Hematopoietic multipotent progenitor cell (in vitro differentiated cells): ENCODE measurements at regions not wholly inside any gene's neighbourhood (a gene's known extent, or its start where the extent isn't known, plus 50 kb on each side); places are given as distances from the start of the nearest gene placed in this dataset.
"Not testable (repeated sequence)": the region's sequence is repeated elsewhere in the genome, so short reads cannot be mapped to it uniquely, and the experiment has no call there.

Source experiments
- DNase-seq, 3 donors: peaks; one replicate each; pipeline ENCODE4 v3.0.0-alpha.2; 2011 to 2015; ENCODE audit warnings: low read depth in 2 of 3, low spot score in 2 of 3

- no peak for DNase-seq
Observed at GRCh38 chr6:121896771-121897170, 461.3 kb downstream of the GJA1 start.

GRCh38 chr6:121897337-121897760 lies 461.9 kb downstream of the GJA1 start:
- no peak for DNase-seq

DNA sequence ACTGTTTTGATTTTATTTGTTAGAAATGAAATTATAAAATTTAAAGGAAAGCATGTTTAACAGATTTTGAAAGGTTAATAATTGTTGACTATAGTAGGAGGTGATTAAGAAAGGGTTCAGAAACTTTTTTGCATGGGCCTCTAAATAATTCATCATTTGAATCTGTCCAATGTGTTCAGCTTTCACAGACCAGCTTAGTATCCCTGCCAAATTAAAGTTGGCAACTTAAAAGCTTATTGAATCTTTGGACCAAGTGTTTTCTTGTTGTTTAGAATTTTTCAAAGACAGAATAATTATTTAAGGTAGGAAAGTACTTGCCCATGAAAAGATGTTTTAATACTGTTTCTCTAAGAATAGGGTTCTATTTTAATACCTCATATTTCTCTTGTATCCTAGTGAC lies 466.0 kb downstream of the GJA1 start:
- no peak for DNase-seq

GRCh38 chr6:121904559-121904958 lies 469.1 kb downstream of the GJA1 start:
- DNase-seq: no peak

GRCh38 chr6:121912905-121913304 lies 477.5 kb downstream of the GJA1 start:
- no peak for DNase-seq

- no peak for DNase-seq
Observed at GRCh38 chr6:121917263-121917829, 481.9 kb downstream of the GJA1 start.

GRCh38 chr6:121917834-121918559 lies 481.5 kb upstream of the HSF2 start:
- no peak for DNase-seq

DNA sequence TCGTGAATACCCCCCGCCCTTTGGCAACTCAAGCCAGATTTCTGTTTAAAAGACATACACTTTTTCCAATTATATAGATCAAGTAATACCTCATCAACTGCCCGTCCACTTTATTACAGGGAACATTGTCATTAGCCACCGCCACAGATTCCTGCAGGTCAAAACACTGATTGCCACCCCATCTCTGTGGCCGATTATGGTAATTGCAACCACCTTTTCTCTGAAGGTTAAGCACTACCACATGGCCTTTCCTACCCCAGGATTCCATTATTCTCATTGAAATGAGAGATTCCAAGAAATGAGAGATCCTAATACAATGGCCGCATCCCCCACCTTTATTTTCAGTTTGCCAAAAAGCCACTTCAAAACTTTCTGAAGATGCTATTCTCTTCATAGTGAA lies 478.8 kb upstream of the HSF2 start:
- no peak for DNase-seq

- DNase-seq: no peak
Observed at GRCh38 chr6:121925024-121925423, 474.4 kb upstream of the HSF2 start.

- DNase-seq: no peak
Observed at GRCh38 chr6:121925534-121926255, 473.8 kb upstream of the HSF2 start.

DNA sequence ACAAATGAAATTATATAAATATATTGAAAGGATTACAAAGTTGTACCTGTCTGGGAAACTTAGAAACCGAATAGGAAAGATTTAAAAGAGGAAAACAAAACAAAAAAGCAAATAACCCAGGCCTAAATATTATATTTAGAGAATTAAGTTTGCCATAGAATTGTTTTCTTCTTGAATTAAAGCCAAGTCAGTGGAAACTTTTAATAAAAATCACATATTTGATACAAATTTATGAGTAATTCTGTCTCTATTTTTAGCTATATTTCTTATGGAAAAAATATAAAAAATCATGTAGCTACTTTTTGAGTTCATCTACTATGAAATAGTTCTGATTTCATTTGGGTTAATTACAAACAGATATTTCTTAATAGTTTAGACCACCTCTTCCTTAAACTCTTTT lies 470.2 kb upstream of the HSF2 start:
- DNase-seq: no peak

- no peak for DNase-seq
Observed at GRCh38 chr6:121932076-121932991, 467.1 kb upstream of the HSF2 start.

GRCh38 chr6:121934451-121934850 lies 465.0 kb upstream of the HSF2 start:
- DNase-seq: no peak

GRCh38 chr6:121940728-121941127 lies 458.7 kb upstream of the HSF2 start:
- no peak for DNase-seq

GRCh38 chr6:121944354-121944753 lies 455.1 kb upstream of the HSF2 start:
- no peak for DNase-seq

- DNase-seq: no peak
Observed at GRCh38 chr6:121951123-121951522, 448.3 kb upstream of the HSF2 start.

GRCh38 chr6:121951918-121952379 lies 447.5 kb upstream of the HSF2 start:
- DNase-seq: no peak

GRCh38 chr6:121955401-121955800 lies 444.1 kb upstream of the HSF2 start:
- DNase-seq: not testable (repeated sequence)

DNA sequence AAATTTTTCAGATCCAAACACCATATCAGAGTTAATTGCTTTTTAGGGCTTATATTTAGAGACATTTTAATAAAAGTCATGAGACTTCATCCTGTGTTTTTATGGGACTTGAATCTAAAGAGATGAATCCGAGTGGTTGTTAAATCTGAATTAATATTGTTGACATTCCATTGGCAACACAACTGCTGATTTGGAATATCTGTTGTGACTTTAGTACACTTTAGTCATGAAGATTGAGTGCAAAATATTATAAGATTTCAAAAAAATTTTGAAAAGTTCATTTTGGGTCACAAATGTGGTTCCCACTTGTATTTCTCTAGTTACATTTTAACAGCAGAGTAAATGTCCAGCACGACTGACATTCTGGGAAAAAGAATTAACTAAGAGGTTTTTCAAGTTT lies 442.7 kb upstream of the HSF2 start:
- no peak for DNase-seq

- no peak for DNase-seq
Observed at GRCh38 chr6:121959501-121959900, 440.0 kb upstream of the HSF2 start.

GRCh38 chr6:121961619-121962125 lies 437.8 kb upstream of the HSF2 start:
- DNase-seq: no peak
